ENCODE measurements at regions not wholly inside any gene's neighbourhood (a gene's known extent, or its start where the extent isn't known, plus 50 kb on each side); places are given as distances from the start of the nearest gene placed in this dataset.

- TF ChIP-seq, protein P1, sequence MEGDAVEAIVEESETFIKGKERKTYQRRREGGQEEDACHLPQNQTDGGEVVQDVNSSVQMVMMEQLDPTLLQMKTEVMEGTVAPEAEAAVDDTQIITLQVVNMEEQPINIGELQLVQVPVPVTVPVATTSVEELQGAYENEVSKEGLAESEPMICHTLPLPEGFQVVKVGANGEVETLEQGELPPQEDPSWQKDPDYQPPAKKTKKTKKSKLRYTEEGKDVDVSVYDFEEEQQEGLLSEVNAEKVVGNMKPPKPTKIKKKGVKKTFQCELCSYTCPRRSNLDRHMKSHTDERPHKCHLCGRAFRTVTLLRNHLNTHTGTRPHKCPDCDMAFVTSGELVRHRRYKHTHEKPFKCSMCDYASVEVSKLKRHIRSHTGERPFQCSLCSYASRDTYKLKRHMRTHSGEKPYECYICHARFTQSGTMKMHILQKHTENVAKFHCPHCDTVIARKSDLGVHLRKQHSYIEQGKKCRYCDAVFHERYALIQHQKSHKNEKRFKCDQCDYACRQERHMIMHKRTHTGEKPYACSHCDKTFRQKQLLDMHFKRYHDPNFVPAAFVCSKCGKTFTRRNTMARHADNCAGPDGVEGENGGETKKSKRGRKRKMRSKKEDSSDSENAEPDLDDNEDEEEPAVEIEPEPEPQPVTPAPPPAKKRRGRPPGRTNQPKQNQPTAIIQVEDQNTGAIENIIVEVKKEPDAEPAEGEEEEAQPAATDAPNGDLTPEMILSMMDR (IDR thresholded peaks at IDR 0.05 in 2 of 3, conservative IDR thresholded peaks at IDR 0.05 in 1 of 3; ENCODE audit: insufficient read depth in 2 of 3, low read depth in 1 of 3, low read length in 3 of 3), result no peak
- TF ChIP-seq NR2C2 (CRISPR knock-in tag; IDR thresholded peaks at IDR 0.05) (no peak), NR2C2 (tag; IDR thresholded peaks at IDR 0.05) (no peak), ZNF830 (CRISPR knock-in tag; IDR thresholded peaks at IDR 0.05) (no peak), SMC3 (conservative IDR thresholded peaks at IDR 0.05; ENCODE audit: insufficient read depth, low read depth, low read length) (no peak), MAFF (IDR thresholded peaks at IDR 0.05; ENCODE audit: low read length) (no peak), SMAD1 (IDR thresholded peaks at IDR 0.05; ENCODE audit: low read depth, low read length, partially characterized antibody) (no peak), YY1 (IDR thresholded peaks at IDR 0.05; ENCODE audit: borderline replicate concordance in 1 of 3, control insufficient read depth in 1 of 3, extremely low read depth in 1 of 3, insufficient read depth in 3 of 3, insufficient read length in 1 of 3, insufficient replicate concordance in 2 of 3, low read depth in 1 of 3, low read length in 2 of 3) (no peak), ZMIZ1 (IDR thresholded peaks at IDR 0.05; ENCODE audit: low read depth in 2 of 2, low read length in 2 of 2) (no peak), RFX5 (IDR thresholded peaks at IDR 0.05; ENCODE audit: low read depth, low read length) (no peak), SLC30A9 (CRISPR knock-in tag; IDR thresholded peaks at IDR 0.05) (no peak), ZNF655 (CRISPR knock-in tag; IDR thresholded peaks at IDR 0.05) (no peak), TFAP4 (CRISPR knock-in tag; IDR thresholded peaks at IDR 0.05; ENCODE audit: borderline replicate concordance) (no peak)
These were observed 89.3 kb upstream of the PGRMC2 start for GRCh38 chr4:128376958-128377357.
